Astrocyte of the cerebellum (primary cell): ENCODE measurements at regions not wholly inside any gene's neighbourhood (a gene's known extent, or its start where the extent isn't known, plus 50 kb on each side); places are given as distances from the start of the nearest gene placed in this dataset.

Source experiments
- DNase-seq: peaks from one replicate; pipeline ENCODE4 v3.0.0-alpha.2; 2011; ENCODE audit warnings: low read depth
- H3K4me3 ChIP-seq: 2 replicates; pipeline ENCODE4 v1.5.1; 2011; ENCODE audit warnings: mild to moderate bottlenecking, low read depth, low read length, moderate library complexity
- in situ Hi-C: cut with HindIII; loops from 2 replicates; pipeline ENCODE4 v1.10.0; 2017; ENCODE audit warnings: low sequenced_read_pairs
- TF ChIP-seq, protein P1 (sequence below): IDR thresholded peaks from 2 replicates; pipeline ENCODE4 v1.5.1; 2012; ENCODE audit warnings: low read length, low read depth, moderate library complexity, mild to moderate bottlenecking; ENCODE audit errors: missing control alignments

- in situ Hi-C loops = no loop called here
- no peak overlapping the region for H3K4me3 ChIP-seq
- DNase-seq = no peak
- TF ChIP-seq, protein P1, sequence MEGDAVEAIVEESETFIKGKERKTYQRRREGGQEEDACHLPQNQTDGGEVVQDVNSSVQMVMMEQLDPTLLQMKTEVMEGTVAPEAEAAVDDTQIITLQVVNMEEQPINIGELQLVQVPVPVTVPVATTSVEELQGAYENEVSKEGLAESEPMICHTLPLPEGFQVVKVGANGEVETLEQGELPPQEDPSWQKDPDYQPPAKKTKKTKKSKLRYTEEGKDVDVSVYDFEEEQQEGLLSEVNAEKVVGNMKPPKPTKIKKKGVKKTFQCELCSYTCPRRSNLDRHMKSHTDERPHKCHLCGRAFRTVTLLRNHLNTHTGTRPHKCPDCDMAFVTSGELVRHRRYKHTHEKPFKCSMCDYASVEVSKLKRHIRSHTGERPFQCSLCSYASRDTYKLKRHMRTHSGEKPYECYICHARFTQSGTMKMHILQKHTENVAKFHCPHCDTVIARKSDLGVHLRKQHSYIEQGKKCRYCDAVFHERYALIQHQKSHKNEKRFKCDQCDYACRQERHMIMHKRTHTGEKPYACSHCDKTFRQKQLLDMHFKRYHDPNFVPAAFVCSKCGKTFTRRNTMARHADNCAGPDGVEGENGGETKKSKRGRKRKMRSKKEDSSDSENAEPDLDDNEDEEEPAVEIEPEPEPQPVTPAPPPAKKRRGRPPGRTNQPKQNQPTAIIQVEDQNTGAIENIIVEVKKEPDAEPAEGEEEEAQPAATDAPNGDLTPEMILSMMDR = no peak
Measured at GRCh38 chr3:164655462-164655861, 422.8 kb downstream of the SI start.

- no peak overlapping the region for H3K4me3 ChIP-seq
- in situ Hi-C loops = no loop called here
- TF ChIP-seq, protein P1 = no peak
- peak; percentile 3 for DNase-seq
Measured at GRCh38 chr3:164641071-164641470, 437.2 kb downstream of the SI start.

DNA sequence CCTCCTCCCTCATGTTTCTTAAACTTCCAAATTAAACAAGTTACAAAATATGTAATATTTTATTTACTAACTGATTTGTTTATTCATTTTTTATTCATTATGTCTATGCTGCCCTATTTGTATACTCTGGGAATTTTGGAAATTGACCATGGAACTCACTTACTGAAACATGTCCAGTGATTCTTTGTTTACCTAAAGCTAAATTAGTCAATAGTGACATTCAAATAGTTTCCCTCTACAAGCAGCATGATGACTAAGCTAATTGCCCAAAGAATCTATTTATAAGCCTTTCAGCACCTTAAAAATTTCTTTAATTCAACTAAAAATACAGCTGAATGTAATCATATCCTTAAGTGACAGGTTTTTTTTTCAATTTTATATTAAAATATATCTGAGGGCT lies 437.7 kb downstream of the SI start:
- in situ Hi-C loops = no loop called here
- TF ChIP-seq, protein P1 = no peak
- H3K4me3 ChIP-seq = no peak overlapping the region
- no peak for DNase-seq

DNA sequence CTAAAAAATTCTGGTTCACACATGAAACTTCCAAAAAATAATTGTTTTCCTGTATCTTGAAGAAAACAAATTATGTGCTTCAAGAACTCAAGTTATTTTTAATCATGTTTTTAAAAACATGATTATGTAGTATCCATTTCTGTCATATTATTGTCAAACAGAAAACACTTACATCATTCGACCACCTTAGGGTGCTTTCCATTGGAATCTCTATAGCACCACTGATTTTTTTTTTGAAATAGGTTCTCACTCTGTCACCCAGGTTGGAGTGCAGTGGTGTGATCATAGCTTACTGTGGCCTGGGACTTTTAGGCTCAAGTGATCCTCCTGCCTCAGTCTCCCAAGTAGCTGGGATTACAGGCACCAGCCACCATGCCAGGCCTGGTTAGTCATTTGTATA lies 457.3 kb downstream of the SI start:
- no peak overlapping the region for H3K4me3 ChIP-seq
- in situ Hi-C loops = no loop called here
- DNase-seq = no peak
- TF ChIP-seq, protein P1 = no peak

- TF ChIP-seq, protein P1 = no peak
- no peak overlapping the region for H3K4me3 ChIP-seq
- in situ Hi-C loops = no loop called here
- DNase-seq = no peak
Measured at GRCh38 chr3:164620423-164620822, 457.9 kb downstream of the SI start.

DNA sequence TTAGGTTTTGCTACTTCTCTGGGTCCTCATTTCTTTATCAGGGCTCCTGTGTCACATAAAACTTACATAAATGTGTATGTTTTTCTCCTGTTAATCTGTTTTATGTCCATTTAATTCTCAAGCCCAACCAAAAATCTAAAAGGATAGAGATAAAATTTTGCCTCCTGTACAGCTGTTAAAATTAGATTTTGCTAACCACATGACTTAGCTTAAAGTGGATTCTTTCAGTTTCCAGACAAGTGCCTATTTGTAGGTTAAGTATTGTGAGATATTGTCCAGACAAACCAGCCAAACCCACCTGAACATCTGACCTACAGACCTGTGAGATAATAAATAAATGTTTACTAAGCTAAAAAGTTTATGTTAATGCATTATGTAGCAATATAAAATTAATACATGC lies 465.5 kb downstream of the SI start:
- TF ChIP-seq, protein P1 = no peak
- in situ Hi-C loops = no loop called here
- H3K4me3 ChIP-seq = no peak overlapping the region
- DNase-seq = no peak
